ENCODE measurements at regions not wholly inside any gene's neighbourhood (a gene's known extent, or its start where the extent isn't known, plus 50 kb on each side); places are given as distances from the start of the nearest gene placed in this dataset.
"Not testable (repeated sequence)": the region's sequence is repeated elsewhere in the genome, so short reads cannot be mapped to it uniquely, and the experiment has no call there.

GRCh38 chr10:126722726-126723125, 52.2 kb upstream of the C10orf90 start:
- DNase-seq, result no peak

- no peak for DNase-seq
Observed at GRCh38 chr10:126723226-126723625, 52.7 kb upstream of the C10orf90 start.

- peak; percentile 28 for DNase-seq
Observed at GRCh38 chr10:126729314-126729870, 58.9 kb upstream of the C10orf90 start.

- no peak for DNase-seq
Observed at GRCh38 chr10:126730856-126731609, 60.5 kb upstream of the C10orf90 start.

GRCh38 chr10:126731610-126731990, 61.1 kb upstream of the C10orf90 start:
- DNase-seq, result peak; percentile 80

GRCh38 chr10:126732308-126732707, 61.8 kb upstream of the C10orf90 start:
- no peak for DNase-seq

GRCh38 chr10:126732868-126733267, 62.4 kb upstream of the C10orf90 start:
- DNase-seq, result peak; percentile 82

GRCh38 chr10:126734015-126734414, 63.5 kb upstream of the C10orf90 start:
- DNase-seq, result peak; percentile 89

GRCh38 chr10:126734967-126735366, 64.5 kb upstream of the C10orf90 start:
- no peak for DNase-seq

GRCh38 chr10:126736142-126736541, 65.6 kb upstream of the C10orf90 start:
- DNase-seq, result no peak

- no peak for DNase-seq
Observed at GRCh38 chr10:126736727-126737126, 66.2 kb upstream of the C10orf90 start.

- no peak for DNase-seq
Observed at GRCh38 chr10:126738001-126738400, 67.5 kb upstream of the C10orf90 start.

- no peak for DNase-seq
Observed at GRCh38 chr10:126744571-126744970, 74.1 kb upstream of the C10orf90 start.

GRCh38 chr10:126749015-126749655, 78.6 kb upstream of the C10orf90 start:
- peak; percentile 66 for DNase-seq

- no peak for DNase-seq
Observed at GRCh38 chr10:126754966-126755365, 84.5 kb upstream of the C10orf90 start.

- DNase-seq, result no peak
Observed at GRCh38 chr10:126758867-126759266, 88.4 kb upstream of the C10orf90 start.

GRCh38 chr10:126759531-126759930, 89.0 kb upstream of the C10orf90 start:
- no peak for DNase-seq

GRCh38 chr10:126766646-126767045, 96.2 kb upstream of the C10orf90 start:
- not testable (repeated sequence) for DNase-seq

- no peak for DNase-seq
Observed at GRCh38 chr10:126770809-126771208, 100.3 kb upstream of the C10orf90 start.

GRCh38 chr10:126776168-126776567, 105.7 kb upstream of the C10orf90 start:
- no peak for DNase-seq

- DNase-seq, result no peak
Observed at GRCh38 chr10:126777714-126778113, 107.2 kb upstream of the C10orf90 start.

GRCh38 chr10:126781450-126782216, 111.1 kb upstream of the C10orf90 start:
- no peak for DNase-seq

Measured in skin of body (tissue), 1 donor.